ENCODE measurements at regions not wholly inside any gene's neighbourhood (a gene's known extent, or its start where the extent isn't known, plus 50 kb on each side); places are given as distances from the start of the nearest gene placed in this dataset.

DNA sequence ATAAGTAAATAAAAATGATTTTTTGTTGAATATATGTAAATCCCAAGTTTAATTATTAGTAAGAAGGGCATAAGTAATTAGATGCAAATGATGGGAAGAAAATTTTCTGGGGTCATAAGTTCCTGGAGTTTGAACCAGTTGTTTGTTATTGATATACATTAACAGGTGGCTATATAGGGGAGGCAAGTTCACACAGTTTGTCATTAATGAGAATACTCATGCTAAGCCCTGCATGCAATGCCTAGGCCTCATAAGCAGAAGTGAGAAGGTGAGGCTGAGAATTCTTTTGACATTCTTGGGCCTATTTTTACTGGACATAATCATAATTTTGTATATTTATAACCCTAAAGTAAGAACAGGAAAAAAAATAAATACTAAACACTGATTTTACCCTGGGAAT lies 1210.7 kb upstream of the PCDH9 start:
- H3K27me3 ChIP-seq (ENCODE audit: control insufficient read depth, extremely low read depth, insufficient read depth, low read length), result no peaks in the 10 kb centered on the region
- H3K79me2 ChIP-seq (ENCODE audit: control insufficient read depth, insufficient read depth, low read length), result no peaks in the 10 kb centered on the region
- no peak overlapping the region for H3K27ac ChIP-seq (ENCODE audit: control insufficient read depth, insufficient read depth, low read length)
- H3K9ac ChIP-seq (ENCODE audit: control insufficient read depth, extremely low read depth, insufficient read depth, low read length), result no peak overlapping the region
- H3K4me1 ChIP-seq (ENCODE audit: control insufficient read depth, extremely low read depth, insufficient read depth, low read length), result no peaks in the 10 kb centered on the region
- dilution Hi-C loops (cut with MboI; ENCODE audit: extremely low pct_ligation_motif_present, low sequenced_read_pairs), result no loop called here
- no peak overlapping the region for H2AFZ ChIP-seq (ENCODE audit: control insufficient read depth, low read length)
- no peak for TF ChIP-seq EZH2 (IDR thresholded peaks at IDR 0.05; ENCODE audit: low read length)
- no peak for TF ChIP-seq CTCF (optimal IDR thresholded peaks at IDR 0.05 in 1 of 3, IDR thresholded peaks at IDR 0.05 in 1 of 3, conservative IDR thresholded peaks at IDR 0.05 in 1 of 3; ENCODE audit: extremely low read depth in 1 of 3, insufficient read depth in 2 of 3, low read length in 3 of 3)
- H4K20me1 ChIP-seq (ENCODE audit: control insufficient read depth, extremely low read depth, insufficient read depth, low read length), result no peaks in the 10 kb centered on the region
- no peak for DNase-seq (ENCODE audit: low read depth, low spot score)
- no peak overlapping the region for H3K4me3 ChIP-seq (ENCODE audit: control insufficient read depth in 2 of 3, extremely low read depth in 1 of 3, insufficient read depth in 2 of 3, low read depth in 1 of 3, low read length in 3 of 3)
- no peaks in the 10 kb centered on the region for H3K9me3 ChIP-seq (ENCODE audit: control insufficient read depth, low read depth, low read length)
- H3K36me3 ChIP-seq (ENCODE audit: control insufficient read depth in 2 of 2, extremely low read depth in 1 of 2, insufficient read depth in 2 of 2, low read length in 2 of 2), result no peaks in the 10 kb centered on the region
- H3K4me2 ChIP-seq (ENCODE audit: control insufficient read depth, extremely low read depth, insufficient read depth, low read depth, low read length), result no peak overlapping the region
- FAIRE-seq, result no peak
- H3K9me1 ChIP-seq (ENCODE audit: control insufficient read depth, extremely low read depth, insufficient read depth, low read length), result no peaks in the 10 kb centered on the region

DNA sequence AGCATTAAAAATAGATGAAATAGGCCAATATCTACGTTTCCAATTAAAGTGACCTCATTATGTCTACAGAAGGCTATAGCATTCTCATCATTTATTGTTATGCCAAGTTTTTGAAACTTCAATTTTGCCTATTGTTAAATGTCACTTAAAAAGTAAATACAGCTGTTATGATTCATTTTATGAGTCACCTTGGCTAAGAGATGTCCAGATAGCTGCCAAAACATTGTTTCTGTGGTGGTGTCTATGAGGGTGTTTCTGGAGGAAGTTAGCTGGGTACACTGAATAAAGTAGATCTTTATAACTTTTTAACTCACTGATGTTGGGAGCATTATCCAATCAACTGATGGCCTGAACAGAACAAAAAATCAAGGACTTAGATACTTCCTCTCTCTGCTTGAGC lies 1209.7 kb upstream of the PCDH9 start:
- Histone ChIP-seq H2AFZ (ENCODE audit: control insufficient read depth, low read length) (no peak overlapping the region), H3K27me3 (ENCODE audit: control insufficient read depth, extremely low read depth, insufficient read depth, low read length) (no peaks in the 10 kb centered on the region), H3K36me3 (ENCODE audit: control insufficient read depth in 2 of 2, extremely low read depth in 1 of 2, insufficient read depth in 2 of 2, low read length in 2 of 2) (no peaks in the 10 kb centered on the region), H3K9ac (ENCODE audit: control insufficient read depth, extremely low read depth, insufficient read depth, low read length) (no peak overlapping the region), H3K4me3 (ENCODE audit: control insufficient read depth in 2 of 3, extremely low read depth in 1 of 3, insufficient read depth in 2 of 3, low read depth in 1 of 3, low read length in 3 of 3) (no peak overlapping the region), H3K79me2 (ENCODE audit: control insufficient read depth, insufficient read depth, low read length) (no peaks in the 10 kb centered on the region), H3K4me2 (ENCODE audit: control insufficient read depth, extremely low read depth, insufficient read depth, low read depth, low read length) (no peak overlapping the region), H3K9me1 (ENCODE audit: control insufficient read depth, extremely low read depth, insufficient read depth, low read length) (no peaks in the 10 kb centered on the region), H3K9me3 (ENCODE audit: control insufficient read depth, low read depth, low read length) (no peaks in the 10 kb centered on the region), H3K27ac (ENCODE audit: control insufficient read depth, insufficient read depth, low read length) (no peak overlapping the region), H4K20me1 (ENCODE audit: control insufficient read depth, extremely low read depth, insufficient read depth, low read length) (no peaks in the 10 kb centered on the region), H3K4me1 (ENCODE audit: control insufficient read depth, extremely low read depth, insufficient read depth, low read length) (no peaks in the 10 kb centered on the region)
- FAIRE-seq, result no peak
- TF ChIP-seq EZH2 (IDR thresholded peaks at IDR 0.05; ENCODE audit: low read length) (no peak), CTCF (optimal IDR thresholded peaks at IDR 0.05 in 1 of 3, IDR thresholded peaks at IDR 0.05 in 1 of 3, conservative IDR thresholded peaks at IDR 0.05 in 1 of 3; ENCODE audit: extremely low read depth in 1 of 3, insufficient read depth in 2 of 3, low read length in 3 of 3) (no peak)
- no peak for DNase-seq (ENCODE audit: low read depth, low spot score)
- dilution Hi-C loops (cut with MboI; ENCODE audit: extremely low pct_ligation_motif_present, low sequenced_read_pairs), result no loop called here

Data from keratinocyte (primary cell).